SK-N-SH (cell line): ENCODE measurements at regions not wholly inside any gene's neighbourhood (a gene's known extent, or its start where the extent isn't known, plus 50 kb on each side); places are given as distances from the start of the nearest gene placed in this dataset.

Source experiments
- CTCF ChIA-PET: fragments of 300-600, 350-600 bp; formaldehyde crosslinking; extraction: SDS; loops from one replicate; lab custom pipeline; 2021; lab: Yijun Ruan, JAX
- POLR2A ChIA-PET: fragments of 350-600 bp; sonication (Branson Sonifier 250); formaldehyde crosslinking; extraction: SDS; loops from one replicate; lab custom pipeline; 2020; ENCODE audit warnings: antibody characterized with exemption, inconsistent platforms; lab: Yijun Ruan, JAX
- DNase-seq: peaks from one replicate; pipeline ENCODE4 v3.0.0; 2012
- H2AFZ ChIP-seq: fragments of 200-600 bp; sonication (generic); 2 replicates; pipeline ENCODE4 v1.8.1; 2016; ENCODE audit warnings: antibody characterized with exemption, mild to moderate bottlenecking, low read depth
- H3F3A ChIP-seq: fragments of 200-600 bp; sonication (generic); replicated peaks from 2 replicates; pipeline ENCODE3; 2016; ENCODE audit warnings: antibody characterized with exemption, mild to moderate bottlenecking; ENCODE audit not compliant: insufficient read depth
- H3K27ac ChIP-seq, 2 experiments: fragments of 200-500 bp in 1 of 2; fragments of 200-600 bp in 1 of 2; sonication (Bioruptor generic) in 1 of 2; sonication (generic), shearing (Covaris generic) in 1 of 2; 2 replicates each; pipeline versions ENCODE4 v1.5.1 to v1.6.1; 2014 to 2016; ENCODE audit warnings: low read depth in 2 of 2, inconsistent platforms in 1 of 2, low read length in 1 of 2, mild to moderate bottlenecking in 1 of 2, mixed read lengths in 1 of 2
- H3K27me3 ChIP-seq: fragments of 200-600 bp; sonication (generic), shearing (Covaris generic); 2 replicates; pipeline ENCODE4 v1.6.1; 2016; ENCODE audit warnings: mixed run types; ENCODE audit not compliant: insufficient read depth
- H3K36me3 ChIP-seq, 2 experiments: fragments of 200-500 bp in 1 of 2; fragments of 200-600 bp in 1 of 2; sonication (Bioruptor generic) in 1 of 2; sonication (generic) in 1 of 2; replicated peaks in 1 of 2; 2 replicates each; pipeline versions ENCODE3 to v1.5.1; 2014 to 2016; ENCODE audit warnings: low read length in 1 of 2, mild to moderate bottlenecking in 1 of 2; ENCODE audit not compliant: insufficient read depth in 2 of 2, control insufficient read depth in 1 of 2
- H3K4me1 ChIP-seq, 2 experiments: fragments of 200-500 bp in 1 of 2; fragments of 200-600 bp in 1 of 2; sonication (Bioruptor generic) in 1 of 2; sonication (generic), shearing (Covaris generic) in 1 of 2; 2 replicates each; pipeline versions ENCODE4 v1.5.1 to v1.6.1; 2014 to 2016; ENCODE audit warnings: low read depth in 1 of 2, low read length in 1 of 2, mixed run types in 1 of 2; ENCODE audit not compliant: insufficient read depth in 2 of 2, control insufficient read depth in 1 of 2
- H3K4me2 ChIP-seq: fragments of 200-600 bp; sonication (generic), shearing (Covaris generic); 2 replicates; pipeline ENCODE4 v1.6.1; 2017; ENCODE audit warnings: mixed run types
- H3K4me3 ChIP-seq, 2 experiments: fragments of 200-500 bp in 1 of 2; fragments of 200-600 bp in 1 of 2; sonication (Bioruptor generic) in 1 of 2; sonication (generic), shearing (Covaris generic) in 1 of 2; 2 replicates each; pipeline versions ENCODE4 v1.5.1 to v1.8.1; 2014 to 2016; ENCODE audit warnings: low read depth in 2 of 2, inconsistent platforms in 1 of 2, low read length in 1 of 2, mild to moderate bottlenecking in 1 of 2, mixed read lengths in 1 of 2, moderate library complexity in 1 of 2
- H3K79me2 ChIP-seq: fragments of 200-600 bp; sonication (generic); 2 replicates; pipeline ENCODE4 v1.8.1; 2017; ENCODE audit warnings: mild to moderate bottlenecking; ENCODE audit not compliant: insufficient read depth
- H3K9ac ChIP-seq: fragments of 200-600 bp; sonication (generic); 2 replicates; pipeline ENCODE4 v1.6.1; 2017; ENCODE audit warnings: mixed run types
- H3K9me2 ChIP-seq: fragments of 200-600 bp; sonication (generic); 2 replicates; pipeline ENCODE4 v1.6.1; 2017; ENCODE audit warnings: mixed run types
- H3K9me3 ChIP-seq: fragments of 200-600 bp; sonication (generic); 2 replicates; pipeline ENCODE4 v1.6.1; 2017; ENCODE audit warnings: mixed run types, mild to moderate bottlenecking, moderate library complexity
- H4K20me1 ChIP-seq: fragments of 200-600 bp; sonication (generic); 2 replicates; pipeline ENCODE4 v1.6.1; 2017; ENCODE audit warnings: mild to moderate bottlenecking, mixed run types; ENCODE audit not compliant: insufficient read depth
- CHD2 ChIP-seq: fragments of 150-350 bp; IDR thresholded peaks from 2 replicates; pipeline ENCODE4 v1.6.1; 2018; ENCODE audit warnings: low read length; ENCODE audit not compliant: partially characterized antibody
- ELF1 ChIP-seq: IDR thresholded peaks from 2 replicates; pipeline ENCODE4 v1.4.0; 2012
- EP300 ChIP-seq, 2 experiments: IDR thresholded peaks; 2 replicates each; pipeline versions ENCODE4 v1.4.0 to v1.6.1; 2012; ENCODE audit warnings: borderline replicate concordance in 1 of 2, low read depth in 1 of 2, low read length in 1 of 2
- FOSL2 ChIP-seq: IDR thresholded peaks from 2 replicates; pipeline ENCODE4 v1.4.0; 2012; ENCODE audit warnings: low read depth, mild to moderate bottlenecking, moderate library complexity, borderline replicate concordance
- FOXJ3 ChIP-seq: sonication (generic); formaldehyde crosslinking; IDR thresholded peaks from 2 replicates; pipeline ENCODE4 v1.5.1; 2020; ENCODE audit warnings: mild to moderate bottlenecking, missing genetic modification reagents
- FOXM1 ChIP-seq: IDR thresholded peaks from 2 replicates; pipeline ENCODE4 v1.4.0; 2012; ENCODE audit warnings: low read depth, mild to moderate bottlenecking
- GABPA ChIP-seq: IDR thresholded peaks from 2 replicates; pipeline ENCODE4 v1.4.0; 2012; ENCODE audit warnings: low read depth, mild to moderate bottlenecking
- GATA2 ChIP-seq: sonication (generic); formaldehyde crosslinking; IDR thresholded peaks from 2 replicates; pipeline ENCODE4 v1.5.0; 2020; ENCODE audit warnings: mild to moderate bottlenecking, missing genetic modification reagents
- JUND ChIP-seq: IDR thresholded peaks from 2 replicates; pipeline ENCODE4 v1.4.0; 2012
- MEF2A ChIP-seq: IDR thresholded peaks from 2 replicates; pipeline ENCODE4 v1.4.0; 2012; ENCODE audit warnings: low read depth, borderline replicate concordance
- NFIC ChIP-seq: IDR thresholded peaks from 2 replicates; pipeline ENCODE4 v1.4.0; 2012; ENCODE audit warnings: borderline replicate concordance
- RCOR1 ChIP-seq: fragments of 150-350 bp; IDR thresholded peaks from 2 replicates; pipeline ENCODE4 v1.6.1; 2017; ENCODE audit warnings: antibody characterized with exemption, low read length
- RXRA ChIP-seq: IDR thresholded peaks from 2 replicates; pipeline ENCODE4 v1.4.0; 2012; ENCODE audit warnings: low read depth, mild to moderate bottlenecking, borderline replicate concordance
- SMC3 ChIP-seq: IDR thresholded peaks from 2 replicates; pipeline ENCODE4 v1.6.1; 2012; ENCODE audit warnings: low read depth, low read length, improper control_type of control experiment
- TAF1 ChIP-seq: IDR thresholded peaks from 2 replicates; pipeline ENCODE4 v1.6.1; 2012; ENCODE audit warnings: low read depth, mild to moderate bottlenecking, low read length, moderate library complexity, borderline replicate concordance
- TCF12 ChIP-seq: IDR thresholded peaks from 2 replicates; pipeline ENCODE4 v1.4.0; 2012
- USF1 ChIP-seq: IDR thresholded peaks from 2 replicates; pipeline ENCODE4 v1.4.0; 2012; ENCODE audit warnings: low read depth, borderline replicate concordance
- YY1 ChIP-seq: IDR thresholded peaks from 2 replicates; pipeline ENCODE4 v1.4.0; 2012; ENCODE audit warnings: low read depth, mild to moderate bottlenecking
- ZBTB33 ChIP-seq: IDR thresholded peaks from 2 replicates; pipeline ENCODE4 v1.4.0; 2012; ENCODE audit warnings: low read depth, borderline replicate concordance
- WGBS: methylation state at CpG from one replicate; pipeline ENCODE4 v1.1.6; 2017; ENCODE audit warnings: low lambda C conversion rate; 5-methylcytosine and 5-hydroxymethylcytosine counted together
- TF ChIP-seq, protein P1 (sequence below): fragments of 150-350 bp; IDR thresholded peaks from 2 replicates; pipeline ENCODE4 v1.6.1; 2017; ENCODE audit warnings: antibody characterized with exemption, low read length, low read depth, borderline replicate concordance
- TF ChIP-seq, protein P2 (sequence below): IDR thresholded peaks from 2 replicates; pipeline ENCODE4 v1.6.1; 2012; ENCODE audit warnings: mild to moderate bottlenecking, low read depth, low read length, moderate library complexity

GRCh38 chr5:82798676-82799075 is 278.5 kb downstream of the TMEM167A start:
- Histone ChIP-seq H3K9ac (no peak overlapping the region), H3K79me2 (no peaks in the 10 kb centered on the region), H2AFZ (no peak overlapping the region), H3K27me3 (no peaks in the 10 kb centered on the region), H3K9me3 (no peaks in the 10 kb centered on the region), H3K4me2 (no peak overlapping the region), H3K9me2 (no peaks in the 10 kb centered on the region), H3K4me3 (no peak overlapping the region), H3F3A (no peaks in the 10 kb centered on the region), H4K20me1 (no peaks in the 10 kb centered on the region), H3K36me3 (no peaks in the 10 kb centered on the region), H3K4me1 (no peaks in the 10 kb centered on the region), H3K27ac (no peak overlapping the region)
- ChIA-PET POLR2A (no interaction called here), CTCF (no interaction called here)
- TF ChIP-seq YY1: no peak
- no peak for TF ChIP-seq MEF2A
- no peak for TF ChIP-seq GABPA
- no peak for TF ChIP-seq GATA2
- no peak for TF ChIP-seq TCF12
- no peak for TF ChIP-seq ELF1
- no peak for TF ChIP-seq EP300 (IDR thresholded peaks at IDR 0.05; ENCODE audit: borderline replicate concordance in 1 of 2, low read depth in 1 of 2, low read length in 1 of 2)
- no peak for TF ChIP-seq FOXJ3 (CRISPR knock-in tag)
- no peak for TF ChIP-seq SMC3
- TF ChIP-seq JUND: no peak
- TF ChIP-seq CHD2: no peak
- no peak for DNase-seq
- WGBS: 56% methylated on average over 2 of the region's 2 CpGs

DNA sequence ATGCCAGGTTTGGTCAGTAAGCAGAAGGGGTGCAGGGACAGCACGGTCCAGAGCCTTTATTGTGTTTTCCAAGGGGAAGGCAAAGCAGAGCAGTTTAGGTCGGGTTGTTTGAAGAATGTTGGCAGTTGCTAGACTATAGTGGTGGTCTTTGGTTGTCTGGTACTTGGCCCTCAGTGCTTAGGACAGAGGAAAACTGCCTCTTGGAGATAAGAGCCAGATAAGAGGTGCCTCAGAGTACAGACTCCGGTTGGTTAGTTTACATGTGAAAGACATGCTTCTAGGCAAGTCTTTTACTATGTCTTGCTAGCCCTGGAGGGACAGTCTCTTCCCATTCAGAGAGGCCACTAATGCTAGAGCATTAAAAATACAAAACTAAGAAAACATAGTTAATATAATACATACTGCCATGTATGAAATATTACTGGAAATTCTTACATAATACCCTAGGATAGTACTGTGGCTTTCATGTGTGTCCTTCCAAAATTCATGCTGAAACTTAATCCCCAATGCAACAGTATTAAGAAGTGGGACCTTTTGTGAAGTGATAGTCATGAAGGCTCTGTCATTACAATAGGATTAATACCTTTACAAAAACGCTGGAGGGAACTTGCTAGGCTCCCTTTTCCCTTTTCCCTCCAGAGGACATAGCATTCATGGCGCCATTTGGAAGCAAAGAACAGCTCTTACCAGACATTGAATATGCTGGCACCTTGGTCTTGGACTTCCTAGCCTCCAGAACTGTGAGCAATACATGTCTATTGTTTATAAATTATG is 280.4 kb downstream of the TMEM167A start:
- Histone ChIP-seq H2AFZ (no peak overlapping the region), H3F3A (no peaks in the 10 kb centered on the region), H3K36me3 (no peaks in the 10 kb centered on the region), H3K27ac (no peak overlapping the region), H3K4me2 (no peak overlapping the region), H3K9ac (no peak overlapping the region), H4K20me1 (no peaks in the 10 kb centered on the region), H3K9me3 (no peaks in the 10 kb centered on the region), H3K4me1 (no peaks in the 10 kb centered on the region), H3K27me3 (no peaks in the 10 kb centered on the region), H3K9me2 (no peaks in the 10 kb centered on the region), H3K79me2 (no peaks in the 10 kb centered on the region), H3K4me3 (no peak overlapping the region)
- no peak for DNase-seq
- TF ChIP-seq, protein P1, sequence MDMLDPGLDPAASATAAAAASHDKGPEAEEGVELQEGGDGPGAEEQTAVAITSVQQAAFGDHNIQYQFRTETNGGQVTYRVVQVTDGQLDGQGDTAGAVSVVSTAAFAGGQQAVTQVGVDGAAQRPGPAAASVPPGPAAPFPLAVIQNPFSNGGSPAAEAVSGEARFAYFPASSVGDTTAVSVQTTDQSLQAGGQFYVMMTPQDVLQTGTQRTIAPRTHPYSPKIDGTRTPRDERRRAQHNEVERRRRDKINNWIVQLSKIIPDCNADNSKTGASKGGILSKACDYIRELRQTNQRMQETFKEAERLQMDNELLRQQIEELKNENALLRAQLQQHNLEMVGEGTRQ: no peak
- TF ChIP-seq, protein P2, sequence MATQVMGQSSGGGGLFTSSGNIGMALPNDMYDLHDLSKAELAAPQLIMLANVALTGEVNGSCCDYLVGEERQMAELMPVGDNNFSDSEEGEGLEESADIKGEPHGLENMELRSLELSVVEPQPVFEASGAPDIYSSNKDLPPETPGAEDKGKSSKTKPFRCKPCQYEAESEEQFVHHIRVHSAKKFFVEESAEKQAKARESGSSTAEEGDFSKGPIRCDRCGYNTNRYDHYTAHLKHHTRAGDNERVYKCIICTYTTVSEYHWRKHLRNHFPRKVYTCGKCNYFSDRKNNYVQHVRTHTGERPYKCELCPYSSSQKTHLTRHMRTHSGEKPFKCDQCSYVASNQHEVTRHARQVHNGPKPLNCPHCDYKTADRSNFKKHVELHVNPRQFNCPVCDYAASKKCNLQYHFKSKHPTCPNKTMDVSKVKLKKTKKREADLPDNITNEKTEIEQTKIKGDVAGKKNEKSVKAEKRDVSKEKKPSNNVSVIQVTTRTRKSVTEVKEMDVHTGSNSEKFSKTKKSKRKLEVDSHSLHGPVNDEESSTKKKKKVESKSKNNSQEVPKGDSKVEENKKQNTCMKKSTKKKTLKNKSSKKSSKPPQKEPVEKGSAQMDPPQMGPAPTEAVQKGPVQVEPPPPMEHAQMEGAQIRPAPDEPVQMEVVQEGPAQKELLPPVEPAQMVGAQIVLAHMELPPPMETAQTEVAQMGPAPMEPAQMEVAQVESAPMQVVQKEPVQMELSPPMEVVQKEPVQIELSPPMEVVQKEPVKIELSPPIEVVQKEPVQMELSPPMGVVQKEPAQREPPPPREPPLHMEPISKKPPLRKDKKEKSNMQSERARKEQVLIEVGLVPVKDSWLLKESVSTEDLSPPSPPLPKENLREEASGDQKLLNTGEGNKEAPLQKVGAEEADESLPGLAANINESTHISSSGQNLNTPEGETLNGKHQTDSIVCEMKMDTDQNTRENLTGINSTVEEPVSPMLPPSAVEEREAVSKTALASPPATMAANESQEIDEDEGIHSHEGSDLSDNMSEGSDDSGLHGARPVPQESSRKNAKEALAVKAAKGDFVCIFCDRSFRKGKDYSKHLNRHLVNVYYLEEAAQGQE: no peak
- TF ChIP-seq FOXM1: no peak
- no peak for TF ChIP-seq GATA2
- TF ChIP-seq ZBTB33: no peak
- TF ChIP-seq NFIC: no peak
- no peak for TF ChIP-seq CHD2
- TF ChIP-seq FOSL2: no peak
- no peak for TF ChIP-seq RXRA
- no peak for TF ChIP-seq JUND
- TF ChIP-seq USF1: no peak
- no peak for TF ChIP-seq FOXJ3 (CRISPR knock-in tag)
- TF ChIP-seq ELF1: no peak
- no peak for TF ChIP-seq RCOR1
- TF ChIP-seq TAF1: no peak
- TF ChIP-seq SMC3: no peak
- TF ChIP-seq MEF2A: no peak
- ChIA-PET POLR2A (no interaction called here), CTCF (no interaction called here)
- WGBS: 51% methylated on average over 4 of the region's 5 CpGs
